ENCODE measurements at regions not wholly inside any gene's neighbourhood (a gene's known extent, or its start where the extent isn't known, plus 50 kb on each side); places are given as distances from the start of the nearest gene placed in this dataset.

- no peak for DNase-seq
Measured at GRCh38 chr5:54848581-54848980, 136.8 kb downstream of the ESM1 start.

GRCh38 chr5:54845567-54845941, 139.8 kb downstream of the ESM1 start:
- no peak for DNase-seq

- no peak for DNase-seq
Measured at GRCh38 chr5:54844905-54845566, 140.4 kb downstream of the ESM1 start.

- DNase-seq, result no peak
Measured at GRCh38 chr5:54844266-54844665, 141.1 kb downstream of the ESM1 start.

GRCh38 chr5:54841481-54841880, 143.9 kb downstream of the ESM1 start:
- DNase-seq, result no peak

- no peak for DNase-seq
Measured at GRCh38 chr5:54838843-54839242, 146.6 kb downstream of the ESM1 start.

GRCh38 chr5:54837981-54838380, 147.4 kb downstream of the ESM1 start:
- DNase-seq, result no peak

GRCh38 chr5:54837093-54837492, 148.3 kb downstream of the ESM1 start:
- DNase-seq, result no peak

- no peak for DNase-seq
Measured at GRCh38 chr5:54835647-54836046, 149.7 kb downstream of the ESM1 start.

- no peak for DNase-seq
Measured at GRCh38 chr5:54834121-54834842, 151.1 kb downstream of the ESM1 start.

GRCh38 chr5:54833590-54833989, 151.8 kb downstream of the ESM1 start:
- DNase-seq, result no peak

- DNase-seq, result no peak
Measured at GRCh38 chr5:54832858-54833257, 152.5 kb downstream of the ESM1 start.

- no peak for DNase-seq
Measured at GRCh38 chr5:54832045-54832444, 153.3 kb downstream of the ESM1 start.

- no peak for DNase-seq
Measured at GRCh38 chr5:54831233-54831632, 154.2 kb downstream of the ESM1 start.

GRCh38 chr5:54829676-54830535, 155.5 kb downstream of the ESM1 start:
- DNase-seq, result no peak

GRCh38 chr5:54829102-54829501, 156.3 kb downstream of the ESM1 start:
- DNase-seq, result no peak

- DNase-seq, result no peak
Measured at GRCh38 chr5:54828151-54828550, 157.2 kb downstream of the ESM1 start.

GRCh38 chr5:54825005-54825404, 160.4 kb downstream of the ESM1 start:
- no peak for DNase-seq

GRCh38 chr5:54823006-54823405, 162.4 kb downstream of the ESM1 start:
- no peak for DNase-seq

GRCh38 chr5:54822324-54822687, 163.1 kb downstream of the ESM1 start:
- DNase-seq, result no peak

- no peak for DNase-seq
Measured at GRCh38 chr5:54821445-54822323, 163.7 kb downstream of the ESM1 start.

GRCh38 chr5:54820346-54821134, 164.9 kb downstream of the ESM1 start:
- no peak for DNase-seq

All from stimulated activated CD4-positive, alpha-beta T cell treated with anti-CD3 and anti-CD28 coated beads, Interleukin-4, amount 100 ng/mL, for 24 hours (primary cell).